GM12891 (cell line): ENCODE measurements at regions not wholly inside any gene's neighbourhood (a gene's known extent, or its start where the extent isn't known, plus 50 kb on each side); places are given as distances from the start of the nearest gene placed in this dataset.

ENCODE experiments used
- DNase-seq: peaks from one replicate; pipeline ENCODE4 v3.0.0; 2011; ENCODE audit warnings: low spot score; ENCODE audit not compliant: insufficient read length
- FAIRE-seq: peaks from 2 replicates; lab custom pipeline; 2011; peaks lifted over from hg19 to GRCh38; lab: Jason Lieb, UNC
- PAX5 ChIP-seq: IDR thresholded peaks from 2 replicates; pipeline ENCODE4 v1.6.1; 2011; ENCODE audit warnings: low read length, moderate library complexity, mild to moderate bottlenecking; ENCODE audit not compliant: insufficient read depth, severe bottlenecking
- POLR2A ChIP-seq: IDR thresholded peaks from 2 replicates; pipeline ENCODE4 v1.6.1; 2011; ENCODE audit warnings: low read depth, low read length, control low read depth
- POLR2AphosphoS5 ChIP-seq: IDR thresholded peaks from 2 replicates; pipeline ENCODE4 v1.6.1; 2011; ENCODE audit warnings: low read depth, low read length, control low read depth
- POU2F2 ChIP-seq: IDR thresholded peaks from 2 replicates; pipeline ENCODE4 v1.6.1; 2011; ENCODE audit warnings: low read depth, mild to moderate bottlenecking, control low read depth, low read length, moderate library complexity
- SPI1 ChIP-seq: IDR thresholded peaks from 2 replicates; pipeline ENCODE4 v1.6.1; 2011; ENCODE audit warnings: low read depth, low read length, control low read depth
- TAF1 ChIP-seq: IDR thresholded peaks from 2 replicates; pipeline ENCODE4 v1.6.1; 2011; ENCODE audit warnings: low read depth, low read length, control low read depth

- no peak for FAIRE-seq
- no peak for DNase-seq
- TF ChIP-seq POLR2AphosphoS5 (no peak), POLR2A (no peak), PAX5 (no peak), POU2F2 (no peak), SPI1 (no peak)
Observed at GRCh38 chr5:145260670-145261069, 574.5 kb downstream of the PRELID2 start.

GRCh38 chr5:145247745-145248040 is 587.4 kb downstream of the PRELID2 start:
- TF ChIP-seq POLR2A (no peak), SPI1 (no peak)
- no peak for DNase-seq
- no peak for FAIRE-seq

GRCh38 chr5:145246961-145247744 is 588.0 kb downstream of the PRELID2 start:
- DNase-seq (no peak), FAIRE-seq (no peak)
- TF ChIP-seq TAF1, result no peak
- TF ChIP-seq PAX5, result no peak
- no peak for TF ChIP-seq SPI1
- no peak for TF ChIP-seq POLR2A
- no peak for TF ChIP-seq POLR2AphosphoS5

- FAIRE-seq (no peak), DNase-seq (no peak)
- TF ChIP-seq SPI1, result no peak
- TF ChIP-seq TAF1, result no peak
- TF ChIP-seq POU2F2, result no peak
- TF ChIP-seq POLR2A, result no peak
- TF ChIP-seq POLR2AphosphoS5, result no peak
- TF ChIP-seq PAX5, result no peak
Observed at GRCh38 chr5:145246379-145246778, 588.8 kb downstream of the PRELID2 start.

GRCh38 chr5:145245354-145245753 is 589.8 kb downstream of the PRELID2 start:
- TF ChIP-seq TAF1, result no peak
- TF ChIP-seq POLR2AphosphoS5, result no peak
- TF ChIP-seq PAX5, result no peak
- TF ChIP-seq POU2F2, result no peak
- TF ChIP-seq POLR2A, result no peak
- no peak for TF ChIP-seq SPI1
- no peak for FAIRE-seq

GRCh38 chr5:145244788-145245187 is 590.4 kb downstream of the PRELID2 start:
- DNase-seq, result no peak
- TF ChIP-seq POLR2A (no peak), POU2F2 (no peak), SPI1 (no peak), TAF1 (no peak), PAX5 (no peak), POLR2AphosphoS5 (no peak)
- no peak for FAIRE-seq

More at GRCh38 chr5:145245354-145245753, 589.8 kb downstream of the PRELID2 start:
- DNase-seq, result no peak

GRCh38 chr5:145244251-145244650 is 590.9 kb downstream of the PRELID2 start:
- TF ChIP-seq POLR2AphosphoS5, result no peak
- TF ChIP-seq POU2F2, result no peak
- FAIRE-seq (no peak), DNase-seq (no peak)

GRCh38 chr5:145243016-145243415 is 592.1 kb downstream of the PRELID2 start:
- TF ChIP-seq POLR2AphosphoS5, result no peak
- no peak for TF ChIP-seq TAF1
- TF ChIP-seq POU2F2, result no peak
- no peak for FAIRE-seq
- no peak for DNase-seq

GRCh38 chr5:145242551-145242950 is 592.6 kb downstream of the PRELID2 start:
- DNase-seq, result no peak
- FAIRE-seq, result no peak
- TF ChIP-seq POLR2AphosphoS5 (no peak), SPI1 (no peak), POU2F2 (no peak), PAX5 (no peak), TAF1 (no peak), POLR2A (no peak)

GRCh38 chr5:145237843-145238242 is 597.3 kb downstream of the PRELID2 start:
- peak; percentile 45 for FAIRE-seq
- peak; percentile 2 for DNase-seq
- TF ChIP-seq SPI1, result no peak
- no peak for TF ChIP-seq POLR2AphosphoS5
- no peak for TF ChIP-seq POLR2A
- no peak for TF ChIP-seq PAX5
- no peak for TF ChIP-seq TAF1
- TF ChIP-seq POU2F2, result no peak

- no peak for FAIRE-seq
- no peak for DNase-seq
- TF ChIP-seq PAX5 (no peak), SPI1 (no peak), TAF1 (no peak), POU2F2 (no peak), POLR2A (no peak), POLR2AphosphoS5 (no peak)
Observed at GRCh38 chr5:145236983-145237382, 598.2 kb downstream of the PRELID2 start.
